NCI-H1930 (cell line): ENCODE measurements at regions not wholly inside any gene's neighbourhood (a gene's known extent, or its start where the extent isn't known, plus 50 kb on each side); places are given as distances from the start of the nearest gene placed in this dataset.

Experiments used
- DNase-seq, 2 experiments: peaks; one replicate each; lab custom pipeline; 2025; lab: John Stamatoyannopoulos, UW

DNA sequence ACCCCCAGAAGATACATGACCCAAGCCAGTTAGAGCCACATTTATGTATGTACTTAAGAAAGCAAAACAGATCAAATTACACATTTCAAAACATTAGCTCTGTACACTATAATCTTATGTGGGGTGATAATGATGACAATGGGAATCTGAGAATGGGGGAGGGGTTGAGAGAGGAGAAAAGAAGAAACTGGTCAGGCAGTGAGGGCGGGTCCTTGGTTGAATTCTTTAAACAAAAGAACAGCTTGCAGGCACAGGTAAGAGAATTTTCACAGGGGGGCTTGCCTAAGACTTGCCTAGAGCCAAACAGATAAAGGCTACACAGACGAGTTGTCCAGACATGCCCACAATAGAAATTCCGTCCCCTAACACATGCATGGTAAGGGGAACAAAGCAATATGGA, 76.8 kb upstream of the PTER start:
- DNase-seq: no peak

DNA sequence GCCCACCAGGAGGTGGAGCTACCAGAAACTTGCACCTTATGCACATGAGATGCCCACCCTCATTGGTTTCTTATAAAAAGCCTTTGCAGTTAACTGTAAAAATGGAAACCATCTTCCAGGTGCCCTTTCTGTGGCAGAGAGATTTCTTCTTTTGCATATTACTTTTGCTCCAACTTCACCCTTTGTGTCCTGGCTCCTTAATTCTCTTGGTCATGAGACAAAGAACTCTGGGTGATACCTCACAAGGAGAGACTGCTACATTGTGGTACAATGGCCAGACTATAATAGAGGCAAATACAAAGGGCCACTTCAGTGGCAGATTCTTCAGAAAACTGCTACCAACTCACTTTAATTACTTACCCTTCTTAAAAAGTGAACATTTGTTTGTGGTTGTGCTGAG, 76.4 kb upstream of the PTER start:
- DNase-seq: no peak

- DNase-seq: no peak
Measured at GRCh38 chr10:16361086-16361485, 75.7 kb upstream of the PTER start.

DNA sequence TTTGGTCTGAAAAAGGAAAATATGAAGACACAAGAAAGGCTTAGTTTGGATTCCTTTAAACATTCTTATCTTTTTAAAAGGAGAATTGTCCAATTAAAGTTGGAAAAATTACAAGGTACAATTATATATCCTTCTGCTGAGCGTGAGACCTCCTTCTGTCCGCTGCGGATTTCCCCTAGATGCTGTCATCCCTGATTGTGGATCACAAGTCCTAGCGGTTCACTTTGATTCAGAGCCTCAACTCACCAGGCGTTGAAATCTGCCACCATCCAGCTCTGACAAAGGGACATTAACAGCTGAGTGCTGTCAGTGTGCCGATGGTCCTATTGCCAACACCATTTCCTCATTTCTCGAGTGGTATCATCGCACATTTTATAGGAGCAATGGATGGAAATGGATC, 73.1 kb upstream of the PTER start:
- no peak for DNase-seq

- DNase-seq: peak; percentile 55 to 64
Measured at GRCh38 chr10:16367621-16368292, 69.1 kb upstream of the PTER start.

DNA sequence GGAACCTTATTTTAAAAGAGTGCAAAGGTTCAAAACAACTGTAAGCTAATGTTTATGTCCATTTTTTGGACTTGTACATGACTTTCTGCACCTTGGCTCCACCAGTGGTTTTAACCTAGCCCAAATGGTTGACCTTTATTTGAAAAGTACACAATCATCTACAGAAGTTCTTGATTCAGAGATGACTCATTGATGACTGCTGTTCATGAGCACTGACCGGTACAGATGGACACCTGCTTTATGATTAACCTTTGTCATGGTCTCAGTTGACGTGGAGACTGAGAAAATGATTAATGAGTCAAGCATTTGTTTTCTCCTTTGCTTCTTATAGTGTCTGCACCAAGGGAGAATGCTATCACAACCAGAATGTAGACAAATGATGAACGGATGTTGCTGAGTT, 55.7 kb upstream of the PTER start:
- no peak for DNase-seq

DNA sequence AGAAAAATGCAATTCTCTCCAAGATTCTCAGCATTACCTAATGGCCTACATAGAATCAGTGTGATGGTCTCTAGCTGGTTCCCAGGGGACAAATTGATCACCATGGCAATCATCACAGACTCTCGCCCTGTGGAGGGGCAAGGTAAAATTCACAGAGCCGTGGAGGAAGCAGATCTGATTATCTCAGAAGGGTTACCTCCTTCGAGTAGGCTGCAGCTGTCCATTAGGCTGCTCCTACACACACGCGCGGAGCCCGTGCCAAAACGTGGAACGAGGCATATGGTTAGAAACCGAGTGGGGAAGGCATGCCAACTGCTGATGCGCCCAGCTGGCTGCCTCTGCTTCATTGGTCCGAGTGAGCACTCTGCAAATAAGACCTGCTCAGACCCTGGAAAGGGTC, 52.8 kb upstream of the PTER start:
- no peak for DNase-seq

GRCh38 chr10:16386855-16387254, 50.0 kb upstream of the PTER start:
- DNase-seq: no peak
